CD14-positive monocyte (primary cell): ENCODE measurements at regions not wholly inside any gene's neighbourhood (a gene's known extent, or its start where the extent isn't known, plus 50 kb on each side); places are given as distances from the start of the nearest gene placed in this dataset.
A peak's percentile ranks its signal among the peaks of the same experiment; 100 is the strongest.

Experiments used
- DNase-seq, 3 donors: peaks; one replicate each; pipeline ENCODE4 v3.0.0-alpha.2; 2011 to 2022
- H2AFZ ChIP-seq: 2 replicates; pipeline ENCODE4 v1.6.0; 2012; ENCODE audit warnings: mild to moderate bottlenecking, low read depth, low read length, inconsistent platforms; ENCODE audit not compliant: insufficient read depth, poor library complexity, severe bottlenecking
- H3K27ac ChIP-seq, 2 donors: 1 replicate in 1 of 2; 2 replicates in 1 of 2; pipeline ENCODE4 v1.5.1; 2012 to 2013; ENCODE audit warnings: low read length in 2 of 2, control low read depth in 1 of 2, inconsistent platforms in 1 of 2, low read depth in 1 of 2, mild to moderate bottlenecking in 1 of 2
- H3K27me3 ChIP-seq, 2 donors: one replicate each; pipeline versions ENCODE4 v1.6.0 to v1.6.1; 2011 to 2013; ENCODE audit warnings: low read length in 2 of 2; ENCODE audit not compliant: control insufficient read depth in 2 of 2, insufficient read depth in 2 of 2
- H3K36me3 ChIP-seq, 2 donors: replicated peaks in 1 of 2; 1 replicate in 1 of 2; 2 replicates in 1 of 2; pipeline versions ENCODE4 v1.5.1 to v1.6.1; 2012 to 2013; ENCODE audit warnings: low read length in 2 of 2, control low read depth in 1 of 2, inconsistent platforms in 1 of 2, mild to moderate bottlenecking in 1 of 2; ENCODE audit not compliant: insufficient read depth in 2 of 2, control insufficient read depth in 1 of 2
- H3K4me1 ChIP-seq, 2 donors: 1 replicate in 1 of 2; 2 replicates in 1 of 2; pipeline versions ENCODE4 v1.5.1 to v1.6.1; 2012 to 2013; ENCODE audit warnings: low read length in 2 of 2, control low read depth in 1 of 2, inconsistent platforms in 1 of 2, mild to moderate bottlenecking in 1 of 2, moderate library complexity in 1 of 2; ENCODE audit not compliant: insufficient read depth in 2 of 2, control insufficient read depth in 1 of 2
- H3K4me2 ChIP-seq: replicated peaks from 2 replicates; pipeline ENCODE3; 2012; ENCODE audit warnings: low read length, moderate library complexity, mild to moderate bottlenecking; ENCODE audit not compliant: poor library complexity, severe bottlenecking; ENCODE audit errors: extremely low read depth
- H3K4me3 ChIP-seq, 3 experiments: fragments of 200-600 bp in 1 of 3; sonication (generic) in 1 of 3; replicated peaks in 1 of 3; 1 replicate in 2 of 3; 2 replicates in 1 of 3; pipeline ENCODE4 v1.5.1; 2011 to 2013; ENCODE audit warnings: low read length in 3 of 3, mild to moderate bottlenecking in 3 of 3, control low read depth in 2 of 3, low read depth in 2 of 3, inconsistent platforms in 1 of 3, moderate library complexity in 1 of 3
- H3K79me2 ChIP-seq: 2 replicates; pipeline ENCODE4 v1.6.0; 2012; ENCODE audit warnings: mild to moderate bottlenecking, control low read depth, inconsistent platforms, low read length, moderate library complexity; ENCODE audit not compliant: insufficient read depth
- H3K9ac ChIP-seq: 2 replicates; pipeline ENCODE4 v1.6.0; 2017; ENCODE audit warnings: low read length, mild to moderate bottlenecking; ENCODE audit not compliant: insufficient read depth, poor library complexity, severe bottlenecking
- H3K9me3 ChIP-seq, 2 donors: replicated peaks in 1 of 2; 1 replicate in 1 of 2; 2 replicates in 1 of 2; pipeline versions ENCODE4 v1.5.1 to v1.6.1; 2012 to 2013; ENCODE audit warnings: low read length in 2 of 2, control low read depth in 1 of 2; ENCODE audit not compliant: control insufficient read depth in 1 of 2, insufficient read depth in 1 of 2
- H4K20me1 ChIP-seq: 2 replicates; pipeline ENCODE4 v1.6.0; 2012; ENCODE audit warnings: mild to moderate bottlenecking, low read length, control low read depth, moderate library complexity; ENCODE audit not compliant: insufficient read depth
- H3K27ac Mint-ChIP-seq, 7 donors: one replicate each; pipeline ENCODE4 v1.8.0; 2020; ENCODE audit warnings: mild to moderate bottlenecking in 7 of 7, mixed read lengths in 7 of 7, moderate library complexity in 6 of 7, inconsistent platforms in 2 of 7
- H3K27me3 Mint-ChIP-seq, 3 donors: one replicate each; pipeline ENCODE4 v1.8.0; 2021 to 2022; ENCODE audit warnings: low read depth in 3 of 3, mild to moderate bottlenecking in 3 of 3, mixed read lengths in 3 of 3, moderate library complexity in 3 of 3, inconsistent platforms in 1 of 3
- H3K36me3 Mint-ChIP-seq, 2 donors: one replicate each; pipeline ENCODE4 v1.8.0; 2020; ENCODE audit warnings: mixed read lengths in 2 of 2, inconsistent platforms in 1 of 2, mild to moderate bottlenecking in 1 of 2
- H3K4me1 Mint-ChIP-seq: one replicate; pipeline ENCODE4 v1.8.0; 2020; ENCODE audit warnings: mild to moderate bottlenecking, mixed read lengths
- H3K4me3 Mint-ChIP-seq, 2 donors: one replicate each; pipeline ENCODE4 v1.8.0; 2020; ENCODE audit warnings: mild to moderate bottlenecking in 2 of 2, mixed read lengths in 2 of 2, moderate library complexity in 1 of 2
- H3K9me3 Mint-ChIP-seq, 7 donors: one replicate each; pipeline ENCODE4 v1.8.0; 2020 to 2022; ENCODE audit warnings: mixed read lengths in 7 of 7, mild to moderate bottlenecking in 6 of 7, moderate library complexity in 6 of 7, inconsistent platforms in 2 of 7
- WGBS: methylation state at CpG from one replicate; pipeline ENCODE4 v1.1.5; 2013; ENCODE audit warnings: missing lambda C conversion rate; ENCODE audit not compliant: insufficient coverage; 5-methylcytosine and 5-hydroxymethylcytosine counted together
- intact Hi-C, 2 donors: fragments of 100-400 bp; cut with micrococcal nuclease; formaldehyde crosslinking; loops; one replicate each; pipeline versions ENCODE4 v1.15.0 to v1.15.1; 2023
- TF ChIP-seq, protein P1 (sequence below): fragments of 200-600 bp; IDR thresholded peaks from one replicate; pipeline ENCODE4 v1.8.0; 2022; ENCODE audit warnings: antibody characterized with exemption, mild to moderate bottlenecking

DNA sequence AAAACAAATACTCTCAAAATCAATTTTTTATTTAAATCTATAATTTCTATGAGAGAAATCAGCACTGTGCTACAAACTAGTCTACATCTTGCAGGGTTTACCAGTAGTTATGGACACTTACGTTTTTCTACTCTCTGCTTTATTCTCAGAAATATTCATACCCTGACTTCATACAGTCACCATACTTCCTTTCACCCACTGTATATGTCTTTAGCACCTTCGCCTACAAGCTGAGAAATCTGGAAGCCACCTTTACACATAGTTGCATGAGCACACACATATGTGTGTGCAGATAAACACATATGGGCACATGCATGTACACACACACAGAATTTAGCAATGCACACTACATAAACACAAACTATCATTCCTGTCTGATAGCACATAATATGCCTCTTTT, 177.0 kb downstream of the ST8SIA4 start:
- Histone ChIP-seq H3K9ac (no peak overlapping the region), H3K79me2 (no peaks in the 10 kb centered on the region), H2AFZ (no peak overlapping the region), H3K4me3 (no peak overlapping the region), H3K9me3 (no peaks in the 10 kb centered on the region), H4K20me1 (no peaks in the 10 kb centered on the region), H3K27me3 (no peaks in the 10 kb centered on the region), H3K27ac (no peak overlapping the region), H3K4me2 (no peak overlapping the region), H3K4me1 (peaks cover 0 to 1% of the 10 kb centered on the region in 2 donors), H3K36me3 (no peaks in the 10 kb centered on the region)
- Mint-ChIP-seq H3K4me1 (peaks cover 9% of the 10 kb centered on the region), H3K4me3 (no peak overlapping the region), H3K9me3 (no peaks in the 10 kb centered on the region), H3K27me3 (no peaks in the 10 kb centered on the region), H3K27ac (no peak overlapping the region), H3K36me3 (no peaks in the 10 kb centered on the region)
- TF ChIP-seq, protein P1, sequence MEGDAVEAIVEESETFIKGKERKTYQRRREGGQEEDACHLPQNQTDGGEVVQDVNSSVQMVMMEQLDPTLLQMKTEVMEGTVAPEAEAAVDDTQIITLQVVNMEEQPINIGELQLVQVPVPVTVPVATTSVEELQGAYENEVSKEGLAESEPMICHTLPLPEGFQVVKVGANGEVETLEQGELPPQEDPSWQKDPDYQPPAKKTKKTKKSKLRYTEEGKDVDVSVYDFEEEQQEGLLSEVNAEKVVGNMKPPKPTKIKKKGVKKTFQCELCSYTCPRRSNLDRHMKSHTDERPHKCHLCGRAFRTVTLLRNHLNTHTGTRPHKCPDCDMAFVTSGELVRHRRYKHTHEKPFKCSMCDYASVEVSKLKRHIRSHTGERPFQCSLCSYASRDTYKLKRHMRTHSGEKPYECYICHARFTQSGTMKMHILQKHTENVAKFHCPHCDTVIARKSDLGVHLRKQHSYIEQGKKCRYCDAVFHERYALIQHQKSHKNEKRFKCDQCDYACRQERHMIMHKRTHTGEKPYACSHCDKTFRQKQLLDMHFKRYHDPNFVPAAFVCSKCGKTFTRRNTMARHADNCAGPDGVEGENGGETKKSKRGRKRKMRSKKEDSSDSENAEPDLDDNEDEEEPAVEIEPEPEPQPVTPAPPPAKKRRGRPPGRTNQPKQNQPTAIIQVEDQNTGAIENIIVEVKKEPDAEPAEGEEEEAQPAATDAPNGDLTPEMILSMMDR, result no peak
- 100% methylated on average over 1 of the region's 2 CpGs for WGBS
- intact Hi-C loops, result no loop called here
- no peak for DNase-seq

DNA sequence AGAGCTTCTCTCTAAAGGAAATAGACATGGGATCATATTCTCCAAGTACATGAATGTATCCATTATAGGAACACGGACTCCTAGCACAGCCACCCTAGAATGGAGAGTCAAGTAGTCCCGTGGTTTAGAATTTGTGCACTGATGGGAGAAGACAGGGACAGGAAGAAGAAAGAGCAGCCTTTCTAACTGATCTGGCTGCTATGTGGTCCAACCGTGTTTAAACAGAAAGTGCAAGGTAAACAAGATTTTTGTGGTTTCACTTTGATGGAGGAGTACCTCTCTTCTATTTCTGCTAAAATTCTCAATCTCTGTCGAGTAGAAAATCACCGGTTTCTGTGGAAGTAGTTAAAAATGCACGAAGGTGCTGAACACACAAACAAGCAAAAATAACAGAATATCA, 171.3 kb downstream of the ST8SIA4 start:
- WGBS, result 0% methylated on average over 1 of the region's 6 CpGs
- no peaks in the 10 kb centered on the region for H3K79me2 ChIP-seq
- peaks cover 11% of the 10 kb centered on the region for H3K4me1 Mint-ChIP-seq

More for the DNA sequence above, 171.3 kb downstream of the ST8SIA4 start:
- H3K4me3 ChIP-seq, result peak overlapping the region; percentile 29 to 71 (median 58)
- H3K27me3 ChIP-seq, result no peaks in the 10 kb centered on the region
- H3K27ac Mint-ChIP-seq, result peak overlapping the region in 4 of 7 donors; percentile 20 to 69 (median 36)
- H3K4me2 ChIP-seq, result peak overlapping the region; percentile 65
- H3K27ac ChIP-seq, result peak overlapping the region in 1 of 2 donors; percentile 60
- H3K4me3 Mint-ChIP-seq, result peak overlapping the region; percentile 58 to 89
- no peak overlapping the region for H3K9ac ChIP-seq
- DNase-seq, result peak in 1 of 3 donors; percentile 11
- peak overlapping the region; percentile 80 for H2AFZ ChIP-seq
- H4K20me1 ChIP-seq, result no peaks in the 10 kb centered on the region
- no peaks in the 10 kb centered on the region for H3K36me3 ChIP-seq
- TF ChIP-seq, protein P1, result no peak
- H3K4me1 ChIP-seq, result peaks cover 3 to 13% of the 10 kb centered on the region in 2 donors
- no peaks in the 10 kb centered on the region for H3K9me3 ChIP-seq
- intact Hi-C loops, result no loop called here
- H3K9me3 Mint-ChIP-seq, result no peaks in the 10 kb centered on the region
- H3K27me3 Mint-ChIP-seq, result no peaks in the 10 kb centered on the region
- H3K36me3 Mint-ChIP-seq, result no peaks in the 10 kb centered on the region
